Upper lobe of right lung (tissue), 1 donor: ENCODE measurements at regions not wholly inside any gene's neighbourhood (a gene's known extent, or its start where the extent isn't known, plus 50 kb on each side); places are given as distances from the start of the nearest gene placed in this dataset.

Experiments used
- ATAC-seq: fragments of 200-7000 bp; cut with Tn5 transposase; one replicate; pipeline ENCODE4 v1.9.1; 2020; ENCODE audit warnings: mild to moderate bottlenecking, moderate library complexity
- DNase-seq: peaks from one replicate; pipeline ENCODE4 v3.0.0-alpha.2; 2020
- H3K27ac ChIP-seq: fragments of 200-600 bp; one replicate; pipeline ENCODE4 v1.8.0; 2022
- H3K27me3 ChIP-seq: fragments of 200-600 bp; one replicate; pipeline ENCODE4 v1.8.0; 2022; ENCODE audit warnings: mild to moderate bottlenecking
- H3K36me3 ChIP-seq: fragments of 200-600 bp; one replicate; pipeline ENCODE4 v1.8.0; 2022
- H3K4me1 ChIP-seq: fragments of 200-600 bp; one replicate; pipeline ENCODE4 v1.8.0; 2022
- H3K4me3 ChIP-seq: fragments of 200-600 bp; one replicate; pipeline ENCODE4 v1.8.0; 2022; ENCODE audit warnings: mild to moderate bottlenecking
- H3K9me3 ChIP-seq: fragments of 200-600 bp; one replicate; pipeline ENCODE4 v1.8.0; 2022
- CTCF ChIP-seq: fragments of 200-600 bp; IDR thresholded peaks from one replicate; pipeline ENCODE4 v1.8.0; 2022; ENCODE audit warnings: antibody characterized with exemption
- intact Hi-C: fragments of 100-400 bp; cut with DNase I; formaldehyde crosslinking; loops from one replicate; pipeline ENCODE4 v1.11.0; 2022
- donor health status: DM: no; HTN: yes; CAD: no; lungs with severe emphysema.

- Histone ChIP-seq H3K9me3 (no peaks in the 10 kb centered on the region), H3K27me3 (no peaks in the 10 kb centered on the region), H3K36me3 (no peaks in the 10 kb centered on the region), H3K4me3 (no peak overlapping the region), H3K27ac (no peak overlapping the region), H3K4me1 (no peaks in the 10 kb centered on the region)
- ATAC-seq (no peak), DNase-seq (no peak)
- intact Hi-C loops = no loop called here
- no peak for TF ChIP-seq CTCF
Measured at GRCh38 chr13:84481958-84482357, 599.7 kb upstream of the SLITRK1 start.

GRCh38 chr13:84479656-84480055 lies 597.4 kb upstream of the SLITRK1 start:
- intact Hi-C loops = no loop called here
- DNase-seq (no peak), ATAC-seq (no peak)
- Histone ChIP-seq H3K4me3 (no peak overlapping the region), H3K4me1 (no peaks in the 10 kb centered on the region), H3K27ac (no peak overlapping the region), H3K27me3 (no peaks in the 10 kb centered on the region), H3K36me3 (no peaks in the 10 kb centered on the region), H3K9me3 (no peaks in the 10 kb centered on the region)
- no peak for TF ChIP-seq CTCF

GRCh38 chr13:84470528-84470927 lies 588.3 kb upstream of the SLITRK1 start:
- H3K27ac ChIP-seq = no peak overlapping the region
- DNase-seq = no peak
- no peak overlapping the region for H3K4me3 ChIP-seq
- intact Hi-C loops = no loop called here
- no peak for ATAC-seq
- H3K9me3 ChIP-seq = no peaks in the 10 kb centered on the region
- no peaks in the 10 kb centered on the region for H3K27me3 ChIP-seq
- H3K36me3 ChIP-seq = no peaks in the 10 kb centered on the region
- TF ChIP-seq CTCF = no peak
- H3K4me1 ChIP-seq = no peaks in the 10 kb centered on the region

- ATAC-seq (no peak), DNase-seq (no peak)
- Histone ChIP-seq H3K4me1 (no peaks in the 10 kb centered on the region), H3K36me3 (no peaks in the 10 kb centered on the region), H3K4me3 (no peak overlapping the region), H3K27me3 (no peaks in the 10 kb centered on the region), H3K9me3 (no peaks in the 10 kb centered on the region), H3K27ac (no peak overlapping the region)
- no peak for TF ChIP-seq CTCF
- intact Hi-C loops = no loop called here
Measured at GRCh38 chr13:84466461-84466860, 584.2 kb upstream of the SLITRK1 start.

- Histone ChIP-seq H3K4me3 (no peak overlapping the region), H3K27me3 (no peaks in the 10 kb centered on the region), H3K4me1 (no peaks in the 10 kb centered on the region), H3K27ac (no peak overlapping the region), H3K9me3 (no peaks in the 10 kb centered on the region), H3K36me3 (no peaks in the 10 kb centered on the region)
- intact Hi-C loops = no loop called here
- DNase-seq = no peak
- no peak for TF ChIP-seq CTCF
- no peak for ATAC-seq
Measured at GRCh38 chr13:84460989-84461388, 578.7 kb upstream of the SLITRK1 start.

GRCh38 chr13:84455143-84455905 lies 573.0 kb upstream of the SLITRK1 start:
- Histone ChIP-seq H3K27me3 (no peaks in the 10 kb centered on the region), H3K9me3 (no peaks in the 10 kb centered on the region), H3K27ac (no peak overlapping the region), H3K4me3 (no peak overlapping the region), H3K36me3 (no peaks in the 10 kb centered on the region), H3K4me1 (no peaks in the 10 kb centered on the region)
- ATAC-seq = no peak
- no peak for DNase-seq
- intact Hi-C loops = no loop called here
- TF ChIP-seq CTCF = no peak
